Activated T-helper 9 cell treated with anti-CD3 and anti-CD28 coated beads, Interleukin-2, amount 50 U/mL, for 16 hours (primary cell): ENCODE measurements at regions not wholly inside any gene's neighbourhood (a gene's known extent, or its start where the extent isn't known, plus 50 kb on each side); places are given as distances from the start of the nearest gene placed in this dataset.

Experiments used
- DNase-seq: peaks from one replicate; pipeline ENCODE4 v3.0.0-alpha.2; 2020; ENCODE audit warnings: low read depth

- no peak for DNase-seq
Observed at GRCh38 chr6:156648616-156649015, 128.6 kb upstream of the ARID1B start.

GRCh38 chr6:156647991-156648390 is 129.2 kb upstream of the ARID1B start:
- no peak for DNase-seq

- DNase-seq: no peak
Observed at GRCh38 chr6:156647140-156647784, 129.9 kb upstream of the ARID1B start.

GRCh38 chr6:156646496-156646895 is 130.7 kb upstream of the ARID1B start:
- no peak for DNase-seq

- DNase-seq: no peak
Observed at GRCh38 chr6:156645097-156645496, 132.1 kb upstream of the ARID1B start.

- DNase-seq: no peak
Observed at GRCh38 chr6:156639009-156639721, 138.0 kb upstream of the ARID1B start.

- no peak for DNase-seq
Observed at GRCh38 chr6:156638581-156638980, 138.6 kb upstream of the ARID1B start.

GRCh38 chr6:156634951-156635371 is 142.2 kb upstream of the ARID1B start:
- DNase-seq: no peak

GRCh38 chr6:156634048-156634447 is 143.1 kb upstream of the ARID1B start:
- no peak for DNase-seq

- DNase-seq: no peak
Observed at GRCh38 chr6:156633291-156633690, 143.9 kb upstream of the ARID1B start.

- no peak for DNase-seq
Observed at GRCh38 chr6:156630613-156631302, 146.4 kb upstream of the ARID1B start.

- no peak for DNase-seq
Observed at GRCh38 chr6:156628805-156629204, 148.4 kb upstream of the ARID1B start.

- DNase-seq: no peak
Observed at GRCh38 chr6:156627524-156627923, 149.7 kb upstream of the ARID1B start.

GRCh38 chr6:156622185-156622584 is 155.0 kb upstream of the ARID1B start:
- no peak for DNase-seq

- DNase-seq: no peak
Observed at GRCh38 chr6:156620331-156620730, 156.8 kb upstream of the ARID1B start.

GRCh38 chr6:156618600-156619205 is 158.5 kb upstream of the ARID1B start:
- no peak for DNase-seq

- DNase-seq: no peak
Observed at GRCh38 chr6:156617941-156618340, 159.2 kb upstream of the ARID1B start.

- no peak for DNase-seq
Observed at GRCh38 chr6:156617376-156617775, 159.8 kb upstream of the ARID1B start.

- DNase-seq: no peak
Observed at GRCh38 chr6:156616495-156616894, 160.7 kb upstream of the ARID1B start.

- DNase-seq: no peak
Observed at GRCh38 chr6:156613996-156614395, 163.2 kb upstream of the ARID1B start.

- no peak for DNase-seq
Observed at GRCh38 chr6:156612361-156612760, 164.8 kb upstream of the ARID1B start.

- DNase-seq: no peak
Observed at GRCh38 chr6:156602066-156602385, 175.2 kb upstream of the ARID1B start.
